GM12891 (cell line): ENCODE measurements at regions not wholly inside any gene's neighbourhood (a gene's known extent, or its start where the extent isn't known, plus 50 kb on each side); places are given as distances from the start of the nearest gene placed in this dataset.

Experiments used
- PAX5 ChIP-seq: IDR thresholded peaks from 2 replicates; pipeline ENCODE4 v1.6.1; 2011; ENCODE audit warnings: low read length, moderate library complexity, mild to moderate bottlenecking; ENCODE audit not compliant: insufficient read depth, severe bottlenecking
- POLR2A ChIP-seq: IDR thresholded peaks from 2 replicates; pipeline ENCODE4 v1.6.1; 2011; ENCODE audit warnings: low read depth, low read length, control low read depth
- SPI1 ChIP-seq: IDR thresholded peaks from 2 replicates; pipeline ENCODE4 v1.6.1; 2011; ENCODE audit warnings: low read depth, low read length, control low read depth

GRCh38 chr15:29352402-29352801 is 82.8 kb upstream of the NSMCE3 start:
- TF ChIP-seq PAX5: no peak
- no peak for TF ChIP-seq POLR2A
- no peak for TF ChIP-seq SPI1
